GM23338 (cell line): ENCODE measurements at regions not wholly inside any gene's neighbourhood (a gene's known extent, or its start where the extent isn't known, plus 50 kb on each side); places are given as distances from the start of the nearest gene placed in this dataset.

ENCODE experiments used
- ATAC-seq: fragments of 200-7000 bp; cut with Tn5 transposase; 3 replicates; pipeline ENCODE4 v1.9.1; 2020
- DNase-seq: peaks from one replicate; pipeline ENCODE4 v3.0.0-alpha.2; 2015; ENCODE audit warnings: low spot score
- H2AFZ ChIP-seq: fragments of 200-600 bp; sonication (generic); 2 replicates; pipeline ENCODE4 v1.8.0; 2016; ENCODE audit warnings: antibody characterized with exemption, mild to moderate bottlenecking, moderate library complexity
- H3F3A ChIP-seq: fragments of 200-600 bp; sonication (generic); replicated peaks from 2 replicates; pipeline ENCODE4 v1.8.0; 2017; ENCODE audit warnings: antibody characterized with exemption, mixed run types, low read depth
- H3K27ac ChIP-seq: fragments of 200-600 bp; sonication (generic); 2 replicates; pipeline ENCODE4 v1.6.1; 2016; ENCODE audit warnings: low read depth
- H3K27me3 ChIP-seq: fragments of 200-600 bp; sonication (generic); 2 replicates; pipeline ENCODE4 v1.8.0; 2016; ENCODE audit warnings: mild to moderate bottlenecking, mixed run types, moderate library complexity; ENCODE audit not compliant: insufficient read depth
- H3K36me3 ChIP-seq: fragments of 200-600 bp; sonication (generic); 2 replicates; pipeline ENCODE4 v1.8.0; 2016; ENCODE audit warnings: mild to moderate bottlenecking; ENCODE audit not compliant: insufficient read depth
- H3K4me1 ChIP-seq: fragments of 200-600 bp; sonication (generic); 2 replicates; pipeline ENCODE4 v1.8.0; 2016; ENCODE audit warnings: mild to moderate bottlenecking, moderate library complexity; ENCODE audit not compliant: insufficient read depth
- H3K4me2 ChIP-seq: fragments of 200-600 bp; sonication (generic); 2 replicates; pipeline ENCODE4 v1.7.1; 2017; ENCODE audit warnings: mixed run types
- H3K4me3 ChIP-seq: fragments of 200-600 bp; sonication (generic); 2 replicates; pipeline ENCODE4 v1.6.1; 2016; ENCODE audit warnings: mixed run types
- H3K79me2 ChIP-seq: fragments of 200-600 bp; sonication (generic); replicated peaks from 2 replicates; pipeline ENCODE4 v1.8.0; 2017; ENCODE audit warnings: mild to moderate bottlenecking; ENCODE audit not compliant: insufficient read depth
- H3K9me2 ChIP-seq: fragments of 200-600 bp; sonication (generic); 2 replicates; pipeline ENCODE4 v1.8.0; 2017; ENCODE audit not compliant: insufficient read depth
- H4K20me1 ChIP-seq: fragments of 200-600 bp; sonication (generic); replicated peaks from 2 replicates; pipeline ENCODE4 v1.8.0; 2017; ENCODE audit warnings: mild to moderate bottlenecking; ENCODE audit not compliant: insufficient read depth
- H3K27ac Mint-ChIP-seq: 2 replicates; pipeline ENCODE4 v1.8.0; 2020; ENCODE audit warnings: inconsistent platforms, mild to moderate bottlenecking, moderate library complexity, mixed read lengths
- H3K27me3 Mint-ChIP-seq: 3 replicates; pipeline ENCODE4 v1.8.0; 2022; ENCODE audit warnings: low read depth, mild to moderate bottlenecking, moderate library complexity, mixed read lengths, inconsistent platforms; ENCODE audit not compliant: insufficient read depth, poor library complexity
- H3K36me3 Mint-ChIP-seq: 3 replicates; pipeline ENCODE4 v1.8.0; 2021; ENCODE audit warnings: low read depth, mild to moderate bottlenecking, inconsistent platforms, moderate library complexity, mixed read lengths
- H3K4me1 Mint-ChIP-seq: 3 replicates; pipeline ENCODE4 v1.8.0; 2020; ENCODE audit warnings: mild to moderate bottlenecking, inconsistent platforms, mixed read lengths
- H3K4me3 Mint-ChIP-seq: 3 replicates; pipeline ENCODE4 v1.8.0; 2021; ENCODE audit warnings: moderate library complexity, mild to moderate bottlenecking, inconsistent platforms, mixed read lengths
- H3K9me3 Mint-ChIP-seq: 3 replicates; pipeline ENCODE4 v1.8.0; 2020; ENCODE audit warnings: moderate library complexity, mild to moderate bottlenecking, inconsistent platforms, mixed read lengths
- CTCF ChIP-seq, 2 experiments: fragments of 200-600 bp in 1 of 2; sonication (generic) in 1 of 2; conservative IDR thresholded peaks; 2 replicates each; pipeline versions ENCODE4 v1.5.1 to v1.6.1; 2016 to 2017; ENCODE audit warnings: antibody characterized with exemption in 2 of 2, low read depth in 2 of 2, mild to moderate bottlenecking in 2 of 2, moderate library complexity in 1 of 2
- ETS1 ChIP-seq: IDR thresholded peaks from 2 replicates; pipeline ENCODE4 v1.6.1; 2016; ENCODE audit warnings: antibody characterized with exemption
- EZH2phosphoT487 ChIP-seq: fragments of 200-600 bp; sonication (generic); IDR thresholded peaks from one replicate; pipeline ENCODE4 v1.8.1; 2018; ENCODE audit warnings: antibody characterized with exemption; ENCODE audit not compliant: unreplicated experiment
- JUNB ChIP-seq: IDR thresholded peaks from one replicate; pipeline ENCODE4 v1.6.1; 2016; ENCODE audit warnings: antibody characterized with exemption; ENCODE audit not compliant: unreplicated experiment
- NANOG ChIP-seq: IDR thresholded peaks from 2 replicates; pipeline ENCODE4 v1.6.1; 2016; ENCODE audit warnings: antibody characterized with exemption, borderline replicate concordance
- POLR2AphosphoS5 ChIP-seq: IDR thresholded peaks from 2 replicates; pipeline ENCODE4 v1.6.1; 2016; ENCODE audit warnings: antibody characterized with exemption, low read depth
- REST ChIP-seq: IDR thresholded peaks from one replicate; pipeline ENCODE4 v1.6.1; 2018; ENCODE audit warnings: antibody characterized with exemption; ENCODE audit not compliant: unreplicated experiment
- STAT1 ChIP-seq: IDR thresholded peaks from one replicate; pipeline ENCODE4 v1.6.1; 2016; ENCODE audit warnings: antibody characterized with exemption; ENCODE audit not compliant: unreplicated experiment
- ZNF114 ChIP-seq: fragments of 250-450 bp; sonication (Bioruptor Pico); IDR thresholded peaks from 2 replicates; pipeline ENCODE4 v1.5.0; 2020; ENCODE audit warnings: mild to moderate bottlenecking, moderate library complexity

GRCh38 chr6:43909474-43910148 is 139.6 kb downstream of the VEGFA start (continued):
- TF ChIP-seq REST = no peak
- no peak for TF ChIP-seq ETS1
- no peak for TF ChIP-seq CTCF (conservative IDR thresholded peaks at IDR 0.05; ENCODE audit: low read depth in 2 of 2)
- TF ChIP-seq ZNF114 (CRISPR knock-in tag) = no peak
- no peak for TF ChIP-seq NANOG
- no peak for TF ChIP-seq JUNB
- TF ChIP-seq EZH2phosphoT487 = no peak
- TF ChIP-seq STAT1 = no peak

- Histone ChIP-seq H3K27ac (no peak overlapping the region), H3K27me3 (no peaks in the 10 kb centered on the region), H4K20me1 (no peaks in the 10 kb centered on the region), H3K4me1 (peaks cover 30% of the 10 kb centered on the region), H3K4me3 (no peak overlapping the region), H3K4me2 (no peak overlapping the region), H3K79me2 (no peaks in the 10 kb centered on the region), H3F3A (no peaks in the 10 kb centered on the region), H2AFZ (no peak overlapping the region), H3K36me3 (no peaks in the 10 kb centered on the region), H3K9me2 (no peaks in the 10 kb centered on the region)
- Mint-ChIP-seq H3K27ac (no peak overlapping the region), H3K36me3 (no peaks in the 10 kb centered on the region), H3K9me3 (no peaks in the 10 kb centered on the region), H3K4me1 (peaks cover 31% of the 10 kb centered on the region), H3K4me3 (no peak overlapping the region), H3K27me3 (peaks cover 13% of the 10 kb centered on the region)
- ATAC-seq = no peak
- DNase-seq = no peak
- TF ChIP-seq CTCF (conservative IDR thresholded peaks at IDR 0.05; ENCODE audit: low read depth in 2 of 2) (no peak), REST (no peak), POLR2AphosphoS5 (no peak), NANOG (no peak), ETS1 (no peak)
Measured at GRCh38 chr6:43907789-43908472, 137.9 kb downstream of the VEGFA start.
